Body of pancreas (tissue), 4 donors: ENCODE measurements at regions not wholly inside any gene's neighbourhood (a gene's known extent, or its start where the extent isn't known, plus 50 kb on each side); places are given as distances from the start of the nearest gene placed in this dataset.

Experiments used
- ATAC-seq: fragments of 150-250 bp; one replicate; pipeline ENCODE4 v1.9.1; 2016
- DNase-seq, 4 donors: peaks; one replicate each; pipeline ENCODE4 v3.0.0-alpha.2; 2019
- H3K27ac ChIP-seq, 4 donors: fragments of 200-600 bp; sonication (generic); 1 replicate in 3 of 4; 2 replicates in 1 of 4; pipeline versions ENCODE4 v1.5.1 to v1.6.1; 2016 to 2019; ENCODE audit warnings: mild to moderate bottlenecking in 1 of 4, mixed read lengths in 1 of 4, moderate library complexity in 1 of 4
- H3K27me3 ChIP-seq, 2 donors: fragments of 200-600 bp; sonication (generic); one replicate each; pipeline ENCODE4 v1.6.0; 2016; ENCODE audit warnings: mild to moderate bottlenecking in 1 of 2
- H3K36me3 ChIP-seq, 2 donors: fragments of 200-600 bp; sonication (generic); replicated peaks in 1 of 2; 2 replicates each; pipeline ENCODE4 v1.5.1; 2016; ENCODE audit warnings: low read depth in 2 of 2; ENCODE audit not compliant: insufficient read depth in 1 of 2
- H3K4me1 ChIP-seq: fragments of 200-600 bp; sonication (generic); one replicate; pipeline ENCODE4 v1.6.0; 2016
- H3K4me3 ChIP-seq, 2 donors: fragments of 200-600 bp; sonication (generic); 1 replicate in 1 of 2; 2 replicates in 1 of 2; pipeline ENCODE4 v1.5.1; 2016 to 2019
- H3K9me3 ChIP-seq, 3 donors: fragments of 200-600 bp; sonication (generic); 1 replicate in 2 of 3; 2 replicates in 1 of 3; pipeline ENCODE4 v1.5.1; 2016
- POLR2A ChIP-seq, 3 donors: fragments of 450-650 bp; IDR thresholded peaks; one replicate each; pipeline ENCODE4 v1.6.1; 2016; ENCODE audit warnings: antibody characterized with exemption in 3 of 3, mild to moderate bottlenecking in 2 of 3
- WGBS, 2 donors: methylation state at CpG; one replicate each; pipeline ENCODE4 v1.1.5; 2017; 5-methylcytosine and 5-hydroxymethylcytosine counted together
- intact Hi-C: fragments of 100-400 bp; cut with DNase I; formaldehyde crosslinking; loops from one replicate; pipeline ENCODE4 v1.15.1; 2023
- TF ChIP-seq, protein P1 (sequence below), 7 experiments: fragments of 450-650 bp in 4 of 7; fragments of 200-600 bp in 3 of 7; sonication (generic) in 3 of 7; IDR thresholded peaks; one replicate each; pipeline ENCODE4 v1.5.1; 2016 to 2019; ENCODE audit warnings: antibody characterized with exemption in 7 of 7

DNA sequence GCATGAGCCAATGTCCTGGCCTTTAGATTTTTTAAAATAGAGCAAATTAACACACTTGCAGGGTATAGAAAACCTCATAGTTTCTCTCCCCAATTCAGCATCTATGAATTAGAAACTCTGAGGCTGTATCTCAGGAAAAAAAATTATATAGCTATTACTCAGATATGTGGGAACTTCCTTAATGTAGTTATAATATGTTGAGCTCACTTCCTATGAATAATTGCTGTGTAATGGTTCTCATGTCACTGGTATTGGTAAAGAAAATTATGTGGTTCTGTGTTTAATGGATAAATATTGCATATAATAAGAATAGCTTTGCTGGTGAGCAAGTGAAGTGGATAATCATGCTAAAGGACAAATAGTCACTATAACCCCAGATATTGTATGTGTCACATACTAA is 2019.8 kb downstream of the NCAM2 start:
- Histone ChIP-seq H3K27ac (no peak overlapping the region), H3K36me3 (no peaks in the 10 kb centered on the region), H3K27me3 (no peaks in the 10 kb centered on the region), H3K9me3 (no peaks in the 10 kb centered on the region), H3K4me3 (no peak overlapping the region), H3K4me1 (no peaks in the 10 kb centered on the region)
- DNase-seq: no peak
- TF ChIP-seq, protein P1, sequence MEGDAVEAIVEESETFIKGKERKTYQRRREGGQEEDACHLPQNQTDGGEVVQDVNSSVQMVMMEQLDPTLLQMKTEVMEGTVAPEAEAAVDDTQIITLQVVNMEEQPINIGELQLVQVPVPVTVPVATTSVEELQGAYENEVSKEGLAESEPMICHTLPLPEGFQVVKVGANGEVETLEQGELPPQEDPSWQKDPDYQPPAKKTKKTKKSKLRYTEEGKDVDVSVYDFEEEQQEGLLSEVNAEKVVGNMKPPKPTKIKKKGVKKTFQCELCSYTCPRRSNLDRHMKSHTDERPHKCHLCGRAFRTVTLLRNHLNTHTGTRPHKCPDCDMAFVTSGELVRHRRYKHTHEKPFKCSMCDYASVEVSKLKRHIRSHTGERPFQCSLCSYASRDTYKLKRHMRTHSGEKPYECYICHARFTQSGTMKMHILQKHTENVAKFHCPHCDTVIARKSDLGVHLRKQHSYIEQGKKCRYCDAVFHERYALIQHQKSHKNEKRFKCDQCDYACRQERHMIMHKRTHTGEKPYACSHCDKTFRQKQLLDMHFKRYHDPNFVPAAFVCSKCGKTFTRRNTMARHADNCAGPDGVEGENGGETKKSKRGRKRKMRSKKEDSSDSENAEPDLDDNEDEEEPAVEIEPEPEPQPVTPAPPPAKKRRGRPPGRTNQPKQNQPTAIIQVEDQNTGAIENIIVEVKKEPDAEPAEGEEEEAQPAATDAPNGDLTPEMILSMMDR (IDR thresholded peaks at IDR 0.05): no peak
- TF ChIP-seq POLR2A (IDR thresholded peaks at IDR 0.05): no peak
- intact Hi-C loops: no loop called here
- ATAC-seq: no peak

DNA sequence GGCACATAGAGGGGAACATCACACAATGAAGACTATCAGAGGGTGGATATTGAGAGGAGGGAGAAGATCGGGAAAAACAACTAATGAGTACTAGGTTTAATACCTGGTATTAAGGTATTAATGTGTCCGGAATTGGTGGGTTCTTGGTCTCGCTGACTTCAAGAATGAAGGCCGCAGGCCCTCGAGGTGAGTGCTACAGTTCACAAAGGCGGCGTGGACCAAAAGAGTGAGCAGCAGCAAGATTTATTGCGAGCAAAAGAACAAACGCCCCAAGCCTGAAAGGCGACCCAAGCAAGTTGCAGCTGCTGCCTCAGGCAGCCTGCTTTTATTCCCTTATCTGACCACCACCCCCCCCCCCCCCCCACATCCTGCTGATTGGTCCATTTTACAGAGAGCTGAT is 2022.8 kb downstream of the NCAM2 start:
- Histone ChIP-seq H3K4me3 (no peak overlapping the region), H3K27ac (no peak overlapping the region), H3K27me3 (no peaks in the 10 kb centered on the region), H3K9me3 (no peaks in the 10 kb centered on the region), H3K4me1 (no peaks in the 10 kb centered on the region), H3K36me3 (no peaks in the 10 kb centered on the region)
- TF ChIP-seq POLR2A (IDR thresholded peaks at IDR 0.05): no peak
- TF ChIP-seq, protein P1 (IDR thresholded peaks at IDR 0.05): no peak
- DNase-seq (no peak), ATAC-seq (no peak)
- WGBS, 2 donors: 66 to 83% methylated on average over 10 of the region's 10 CpGs
- intact Hi-C loops: no loop called here

DNA sequence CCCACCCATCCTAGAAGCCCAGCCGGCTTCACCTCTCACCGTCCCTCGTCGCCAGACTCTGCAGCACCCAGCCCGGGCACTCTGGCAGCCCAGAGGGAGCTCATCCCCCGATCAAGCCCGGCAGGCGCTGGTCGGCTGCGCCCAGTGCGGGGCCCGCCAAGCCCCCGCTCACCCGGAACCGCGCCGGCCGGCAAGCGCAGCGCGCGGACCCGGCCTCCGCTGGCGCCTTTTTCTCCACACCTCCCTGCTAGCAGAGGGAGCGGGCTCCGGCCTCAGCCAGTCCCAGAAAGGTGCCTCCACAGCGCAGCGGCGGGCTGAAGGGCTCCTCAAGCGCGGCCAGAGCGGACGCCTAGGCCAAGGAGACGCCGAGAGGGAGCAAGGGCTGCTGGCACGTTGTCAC is 2023.3 kb downstream of the NCAM2 start:
- no peak for ATAC-seq
- no peak overlapping the region for H3K4me3 ChIP-seq
- no peaks in the 10 kb centered on the region for H3K27me3 ChIP-seq
- H3K27ac ChIP-seq: no peak overlapping the region
- no peaks in the 10 kb centered on the region for H3K9me3 ChIP-seq
- WGBS, 2 donors: 88 to 90% methylated on average over 19 to 27 of the region's 37 CpGs
- no peaks in the 10 kb centered on the region for H3K4me1 ChIP-seq
- TF ChIP-seq, protein P1 (IDR thresholded peaks at IDR 0.05): no peak
- no peak for TF ChIP-seq POLR2A (IDR thresholded peaks at IDR 0.05)
- intact Hi-C loops: no loop called here
- no peak for DNase-seq
- H3K36me3 ChIP-seq: no peaks in the 10 kb centered on the region

DNA sequence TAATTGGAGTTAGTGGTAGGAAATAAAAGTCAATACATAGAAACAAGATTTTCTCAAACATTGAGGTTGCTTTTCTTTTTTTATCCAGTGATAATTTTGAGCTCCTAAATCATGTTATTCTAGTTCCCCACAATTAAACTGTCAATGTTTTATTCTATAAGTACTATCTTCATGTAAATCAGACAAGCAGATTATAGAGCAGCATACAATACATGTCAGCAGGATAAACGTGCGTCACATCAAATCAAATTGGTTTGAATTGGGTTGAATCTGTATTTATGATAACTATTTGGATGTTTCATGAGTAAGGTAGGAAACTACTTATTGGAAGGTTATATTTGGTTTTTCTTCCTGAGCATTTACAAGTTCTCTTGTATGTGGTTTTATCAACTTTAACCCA is 2028.7 kb downstream of the NCAM2 start:
- Histone ChIP-seq H3K4me1 (no peaks in the 10 kb centered on the region), H3K27me3 (no peaks in the 10 kb centered on the region), H3K27ac (no peak overlapping the region), H3K9me3 (no peaks in the 10 kb centered on the region), H3K4me3 (no peak overlapping the region), H3K36me3 (no peaks in the 10 kb centered on the region)
- TF ChIP-seq, protein P1 (IDR thresholded peaks at IDR 0.05): no peak
- TF ChIP-seq POLR2A (IDR thresholded peaks at IDR 0.05): no peak
- intact Hi-C loops: no loop called here
- DNase-seq (no peak), ATAC-seq (no peak)
- WGBS, 2 donors: 70 to 80% methylated on average over 2 of the region's 2 CpGs

DNA sequence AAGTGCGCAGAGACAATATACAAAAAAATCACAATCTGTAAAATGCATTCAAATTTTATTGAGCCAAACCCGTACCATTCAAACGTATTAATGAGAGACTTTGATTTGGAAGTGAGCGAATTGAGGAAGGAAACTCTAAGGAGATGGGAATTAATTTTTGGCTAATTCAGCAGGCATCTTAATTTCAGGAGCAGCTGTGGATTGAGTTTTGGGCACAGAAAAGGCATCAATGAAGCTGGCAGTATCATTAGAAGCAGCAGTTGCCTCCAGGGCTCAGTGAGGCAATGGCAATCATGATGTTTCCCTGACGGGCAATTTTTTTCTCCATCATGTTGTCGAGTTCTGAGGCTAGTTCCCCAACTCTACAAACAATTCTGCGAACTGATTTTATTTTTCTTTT is 2041.6 kb downstream of the NCAM2 start:
- Histone ChIP-seq H3K4me3 (no peak overlapping the region), H3K9me3 (no peaks in the 10 kb centered on the region), H3K27me3 (no peaks in the 10 kb centered on the region), H3K27ac (no peak overlapping the region), H3K4me1 (no peaks in the 10 kb centered on the region), H3K36me3 (no peaks in the 10 kb centered on the region)
- 26 to 66% methylated on average over 7 of the region's 7 CpGs for WGBS, 2 donors
- TF ChIP-seq, protein P1 (IDR thresholded peaks at IDR 0.05): no peak
- no peak for TF ChIP-seq POLR2A (IDR thresholded peaks at IDR 0.05)
- DNase-seq: no peak
- no peak for ATAC-seq
- intact Hi-C loops: no loop called here
